ENCODE measurements at regions not wholly inside any gene's neighbourhood (a gene's known extent, or its start where the extent isn't known, plus 50 kb on each side); places are given as distances from the start of the nearest gene placed in this dataset.

GRCh38 chr10:50936335-50936734, 50.9 kb upstream of the A1CF start:
- H3K9me3 ChIP-seq (ENCODE audit: insufficient read depth, low read length): no peaks in the 10 kb centered on the region
- no peaks in the 10 kb centered on the region for H3K36me3 ChIP-seq (ENCODE audit: low read length)
- no peak overlapping the region for H3K9ac ChIP-seq (ENCODE audit: low read length)
- H2AFZ ChIP-seq (ENCODE audit: low read depth, low read length, severe bottlenecking): no peak overlapping the region
- no peak for TF ChIP-seq EZH2phosphoT487 (conservative IDR thresholded peaks at IDR 0.05; ENCODE audit: low read length)
- no peak for TF ChIP-seq CTCF (IDR thresholded peaks at IDR 0.05; ENCODE audit: insufficient read depth, low read length, poor library complexity, severe bottlenecking)
- H3K27me3 ChIP-seq (ENCODE audit: low read length): no peaks in the 10 kb centered on the region
- no peak overlapping the region for H3K4me3 ChIP-seq (ENCODE audit: insufficient read depth, low read length, poor library complexity, severe bottlenecking)
- no peaks in the 10 kb centered on the region for H3K9me2 ChIP-seq (replicated peaks; ENCODE audit: insufficient read depth, low read length)
- no peaks in the 10 kb centered on the region for H4K20me1 ChIP-seq (ENCODE audit: low read depth, low read length)
- H3K4me2 ChIP-seq (ENCODE audit: low read depth, low read length, poor library complexity, severe bottlenecking): no peak overlapping the region
- H3K27ac ChIP-seq (ENCODE audit: low read depth, low read length): no peak overlapping the region
- no peaks in the 10 kb centered on the region for H3K79me2 ChIP-seq (ENCODE audit: insufficient read depth, low read length)
- no peaks in the 10 kb centered on the region for H3F3A ChIP-seq (ENCODE audit: insufficient read depth)

DNA sequence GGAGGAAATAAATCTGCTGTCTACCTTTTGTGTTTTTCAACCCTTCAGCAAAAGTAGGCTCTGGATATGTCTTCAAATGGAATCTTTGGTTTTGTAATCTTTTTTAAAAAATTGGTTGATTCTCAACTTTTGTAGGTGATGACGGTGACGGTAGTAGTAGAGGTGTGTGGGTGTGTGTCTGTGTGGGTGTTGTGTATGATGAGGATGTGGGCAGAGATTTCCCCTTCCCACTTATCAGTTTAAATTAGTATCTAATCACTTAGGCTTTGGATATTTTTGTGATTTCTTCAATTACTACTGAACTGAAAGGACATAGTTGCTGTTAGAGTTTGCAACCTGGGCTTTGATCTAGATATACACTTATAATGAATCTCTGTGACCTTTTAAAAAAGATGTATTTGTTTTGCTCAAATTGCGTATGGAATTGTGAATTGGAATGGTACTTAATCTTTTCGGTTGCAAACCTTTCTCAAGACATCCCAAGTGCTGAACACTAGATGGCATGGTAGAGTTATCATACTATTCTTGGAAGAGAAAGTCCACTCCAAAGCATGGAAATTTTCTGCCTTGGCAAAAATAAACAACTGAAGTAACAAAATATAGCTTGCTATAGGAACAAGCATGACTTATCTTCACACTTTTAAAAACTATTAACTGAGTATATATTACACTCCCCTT, 51.9 kb upstream of the A1CF start:
- no peaks in the 10 kb centered on the region for H3K36me3 ChIP-seq (ENCODE audit: low read length)
- TF ChIP-seq EZH2phosphoT487 (conservative IDR thresholded peaks at IDR 0.05; ENCODE audit: low read length) (no peak), CTCF (IDR thresholded peaks at IDR 0.05; ENCODE audit: insufficient read depth, low read length, poor library complexity, severe bottlenecking) (peak; percentile 25)
- H3K9ac ChIP-seq (ENCODE audit: low read length): no peak overlapping the region
- no peak overlapping the region for H3K27ac ChIP-seq (ENCODE audit: low read depth, low read length)
- H3K9me2 ChIP-seq (replicated peaks; ENCODE audit: insufficient read depth, low read length): no peaks in the 10 kb centered on the region
- H3K79me2 ChIP-seq (ENCODE audit: insufficient read depth, low read length): no peaks in the 10 kb centered on the region
- H3K9me3 ChIP-seq (ENCODE audit: insufficient read depth, low read length): no peaks in the 10 kb centered on the region
- H3K4me2 ChIP-seq (ENCODE audit: low read depth, low read length, poor library complexity, severe bottlenecking): no peak overlapping the region
- no peaks in the 10 kb centered on the region for H4K20me1 ChIP-seq (ENCODE audit: low read depth, low read length)
- no peaks in the 10 kb centered on the region for H3K27me3 ChIP-seq (ENCODE audit: low read length)
- no peak overlapping the region for H2AFZ ChIP-seq (ENCODE audit: low read depth, low read length, severe bottlenecking)
- no peaks in the 10 kb centered on the region for H3F3A ChIP-seq (ENCODE audit: insufficient read depth)
- H3K4me3 ChIP-seq (ENCODE audit: insufficient read depth, low read length, poor library complexity, severe bottlenecking): no peak overlapping the region

DNA sequence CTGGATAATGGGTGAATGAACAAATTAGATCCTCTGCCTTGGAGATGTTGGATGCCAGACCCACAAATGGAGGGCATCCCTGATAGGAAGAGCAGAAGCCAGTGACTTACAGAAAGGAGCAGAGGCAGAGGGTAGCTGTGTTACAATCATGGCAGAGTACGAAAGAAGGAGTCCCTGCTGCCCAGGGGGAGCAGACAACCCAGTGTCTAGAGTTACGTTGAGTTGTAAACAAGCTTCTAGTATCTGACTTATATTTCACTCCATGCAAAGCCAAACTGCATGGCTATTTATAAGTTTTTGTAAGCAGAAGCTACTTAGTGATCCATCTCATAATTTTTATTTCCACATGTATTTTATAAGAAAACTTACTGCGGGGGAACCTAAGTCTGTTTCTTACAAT, 56.2 kb upstream of the A1CF start:
- Histone ChIP-seq H2AFZ (ENCODE audit: low read depth, low read length, severe bottlenecking) (no peak overlapping the region), H3F3A (ENCODE audit: insufficient read depth) (no peaks in the 10 kb centered on the region), H3K9me2 (replicated peaks; ENCODE audit: insufficient read depth, low read length) (no peaks in the 10 kb centered on the region), H3K36me3 (ENCODE audit: low read length) (no peaks in the 10 kb centered on the region), H3K27me3 (ENCODE audit: low read length) (no peaks in the 10 kb centered on the region), H3K9me3 (ENCODE audit: insufficient read depth, low read length) (no peaks in the 10 kb centered on the region), H3K79me2 (ENCODE audit: insufficient read depth, low read length) (no peaks in the 10 kb centered on the region), H4K20me1 (ENCODE audit: low read depth, low read length) (no peaks in the 10 kb centered on the region), H3K9ac (ENCODE audit: low read length) (no peak overlapping the region), H3K4me2 (ENCODE audit: low read depth, low read length, poor library complexity, severe bottlenecking) (no peak overlapping the region), H3K4me3 (ENCODE audit: insufficient read depth, low read length, poor library complexity, severe bottlenecking) (no peak overlapping the region), H3K27ac (ENCODE audit: low read depth, low read length) (no peak overlapping the region)
- TF ChIP-seq CTCF (IDR thresholded peaks at IDR 0.05; ENCODE audit: insufficient read depth, low read length, poor library complexity, severe bottlenecking) (no peak), EZH2phosphoT487 (conservative IDR thresholded peaks at IDR 0.05; ENCODE audit: low read length) (no peak)

Measured in SU-DHL-6 (cell line).